ENCODE measurements at regions not wholly inside any gene's neighbourhood (a gene's known extent, or its start where the extent isn't known, plus 50 kb on each side); places are given as distances from the start of the nearest gene placed in this dataset.

DNA sequence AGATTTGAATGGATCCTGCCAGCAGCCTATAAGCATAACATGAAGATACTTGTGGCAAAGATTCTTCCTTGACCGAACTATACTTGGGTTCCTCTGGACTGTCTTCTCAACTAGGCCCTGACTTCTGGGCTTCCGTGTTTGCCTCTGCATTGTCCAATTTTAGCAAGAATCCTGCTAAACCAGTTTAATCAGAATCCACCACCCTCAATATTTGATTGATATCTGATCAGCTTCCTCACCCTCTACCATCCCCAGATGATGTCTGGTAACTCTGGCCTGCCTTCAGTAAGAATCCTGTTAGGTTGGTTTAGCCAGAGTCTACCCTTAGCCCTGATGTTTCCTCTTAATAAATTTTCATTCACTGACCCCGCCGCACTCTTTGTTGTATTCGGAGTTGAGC is 54.4 kb upstream of the GALNT10 start:
- Histone ChIP-seq H4K20me1 (ENCODE audit: insufficient read depth) (no peaks in the 10 kb centered on the region), H3F3A (ENCODE audit: insufficient read depth) (no peaks in the 10 kb centered on the region), H3K27me3 (replicated peaks; ENCODE audit: insufficient read depth) (no peaks in the 10 kb centered on the region), H3K27ac (no peak overlapping the region), H3K4me3 (no peak overlapping the region), H2AFZ (no peak overlapping the region), H3K36me3 (ENCODE audit: low read depth) (no peaks in the 10 kb centered on the region), H3K4me2 (ENCODE audit: unreplicated experiment) (no peak overlapping the region), H3K9ac (no peak overlapping the region), H3K79me2 (ENCODE audit: insufficient read depth) (no peaks in the 10 kb centered on the region), H3K4me1 (ENCODE audit: insufficient read depth) (no peaks in the 10 kb centered on the region), H3K9me2 (ENCODE audit: insufficient read depth) (no peaks in the 10 kb centered on the region), H3K9me3 (ENCODE audit: low read depth) (no peaks in the 10 kb centered on the region)
- in situ Hi-C loops (cut with MboI) = no loop called here
- 88 to 89% methylated on average over 5 of the region's 5 CpGs for WGBS, 2 experiments (ENCODE audit: low coverage in 1 of 2, low lambda C conversion rate in 2 of 2, missing lambda C conversion rate in 2 of 2)
- no peak for TF ChIP-seq EZH2phosphoT487 (IDR thresholded peaks at IDR 0.05; ENCODE audit: insufficient read depth, low read depth)
- no peak for TF ChIP-seq EZH2 (IDR thresholded peaks at IDR 0.05; ENCODE audit: insufficient read depth, poor library complexity, severe bottlenecking)
- DNase-seq = no peak

- 19 to 23% methylated on average over 3 to 4 of the region's 4 CpGs for WGBS, 2 experiments (ENCODE audit: low coverage in 1 of 2, low lambda C conversion rate in 2 of 2, missing lambda C conversion rate in 2 of 2)
- Histone ChIP-seq H3K4me2 (ENCODE audit: unreplicated experiment) (no peak overlapping the region), H3K79me2 (ENCODE audit: insufficient read depth) (no peaks in the 10 kb centered on the region), H4K20me1 (ENCODE audit: insufficient read depth) (no peaks in the 10 kb centered on the region), H3K9me2 (ENCODE audit: insufficient read depth) (no peaks in the 10 kb centered on the region), H3K27me3 (replicated peaks; ENCODE audit: insufficient read depth) (0 out of 2 replicates have a peak, but pooled peaks cover 3% of the 10 kb centered on the region), H3K9ac (no peak overlapping the region), H3K4me3 (no peak overlapping the region), H3K4me1 (ENCODE audit: insufficient read depth) (no peaks in the 10 kb centered on the region), H3K9me3 (ENCODE audit: low read depth) (no peaks in the 10 kb centered on the region), H3K27ac (no peak overlapping the region), H2AFZ (no peak overlapping the region), H3K36me3 (ENCODE audit: low read depth) (no peaks in the 10 kb centered on the region), H3F3A (ENCODE audit: insufficient read depth) (no peaks in the 10 kb centered on the region)
- in situ Hi-C loops (cut with MboI) = no loop called here
- no peak for DNase-seq
- TF ChIP-seq EZH2 (IDR thresholded peaks at IDR 0.05; ENCODE audit: insufficient read depth, poor library complexity, severe bottlenecking) (no peak), EZH2phosphoT487 (IDR thresholded peaks at IDR 0.05; ENCODE audit: insufficient read depth, low read depth) (no peak)
Observed at GRCh38 chr5:154138701-154139100, 51.8 kb upstream of the GALNT10 start.

DNA sequence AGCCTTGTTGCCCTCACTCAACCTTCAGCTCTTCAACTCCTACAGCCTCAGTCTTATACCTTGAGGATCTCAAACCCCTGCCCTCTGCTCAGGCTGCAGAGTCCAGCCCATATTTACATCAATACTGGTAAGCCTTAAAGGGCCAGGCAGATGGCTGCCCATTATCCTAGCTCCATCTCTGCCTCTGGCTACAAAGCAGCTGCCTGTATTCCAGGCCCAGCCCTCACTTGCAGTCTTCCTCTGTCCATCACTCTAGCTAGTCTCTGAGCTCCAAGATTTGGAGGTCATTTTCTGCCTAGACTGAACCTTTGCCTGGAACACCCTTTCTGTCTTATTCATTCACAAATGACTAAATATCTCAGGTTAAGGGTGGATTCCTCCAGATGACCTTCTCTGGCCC is 50.2 kb upstream of the GALNT10 start:
- Histone ChIP-seq H3K27ac (no peak overlapping the region), H3K4me2 (ENCODE audit: unreplicated experiment) (no peak overlapping the region), H3K9me2 (ENCODE audit: insufficient read depth) (no peaks in the 10 kb centered on the region), H4K20me1 (ENCODE audit: insufficient read depth) (no peaks in the 10 kb centered on the region), H3K9me3 (ENCODE audit: low read depth) (no peaks in the 10 kb centered on the region), H2AFZ (no peak overlapping the region), H3K4me3 (no peak overlapping the region), H3K79me2 (ENCODE audit: insufficient read depth) (no peaks in the 10 kb centered on the region), H3K27me3 (replicated peaks; ENCODE audit: insufficient read depth) (0 out of 2 replicates have a peak, but pooled peaks cover 3% of the 10 kb centered on the region), H3F3A (ENCODE audit: insufficient read depth) (no peaks in the 10 kb centered on the region), H3K9ac (no peak overlapping the region), H3K36me3 (ENCODE audit: low read depth) (no peaks in the 10 kb centered on the region), H3K4me1 (ENCODE audit: insufficient read depth) (no peaks in the 10 kb centered on the region)
- TF ChIP-seq EZH2phosphoT487 (IDR thresholded peaks at IDR 0.05; ENCODE audit: insufficient read depth, low read depth) = no peak
- no peak for TF ChIP-seq EZH2 (IDR thresholded peaks at IDR 0.05; ENCODE audit: insufficient read depth, poor library complexity, severe bottlenecking)
- in situ Hi-C loops (cut with MboI) = no loop called here
- DNase-seq = no peak
